HG03108 (cell line): ENCODE measurements at regions not wholly inside any gene's neighbourhood (a gene's known extent, or its start where the extent isn't known, plus 50 kb on each side); places are given as distances from the start of the nearest gene placed in this dataset.
"Not testable (repeated sequence)": the region's sequence is repeated elsewhere in the genome, so short reads cannot be mapped to it uniquely, and the experiment has no call there.

ENCODE experiments used
- ATAC-seq: cut with Tn5 transposase; IDR thresholded peaks from one replicate; pipeline ENCODE4 v1.9.1; 2021; ENCODE audit warnings: moderate library complexity; ENCODE audit not compliant: unreplicated experiment

DNA sequence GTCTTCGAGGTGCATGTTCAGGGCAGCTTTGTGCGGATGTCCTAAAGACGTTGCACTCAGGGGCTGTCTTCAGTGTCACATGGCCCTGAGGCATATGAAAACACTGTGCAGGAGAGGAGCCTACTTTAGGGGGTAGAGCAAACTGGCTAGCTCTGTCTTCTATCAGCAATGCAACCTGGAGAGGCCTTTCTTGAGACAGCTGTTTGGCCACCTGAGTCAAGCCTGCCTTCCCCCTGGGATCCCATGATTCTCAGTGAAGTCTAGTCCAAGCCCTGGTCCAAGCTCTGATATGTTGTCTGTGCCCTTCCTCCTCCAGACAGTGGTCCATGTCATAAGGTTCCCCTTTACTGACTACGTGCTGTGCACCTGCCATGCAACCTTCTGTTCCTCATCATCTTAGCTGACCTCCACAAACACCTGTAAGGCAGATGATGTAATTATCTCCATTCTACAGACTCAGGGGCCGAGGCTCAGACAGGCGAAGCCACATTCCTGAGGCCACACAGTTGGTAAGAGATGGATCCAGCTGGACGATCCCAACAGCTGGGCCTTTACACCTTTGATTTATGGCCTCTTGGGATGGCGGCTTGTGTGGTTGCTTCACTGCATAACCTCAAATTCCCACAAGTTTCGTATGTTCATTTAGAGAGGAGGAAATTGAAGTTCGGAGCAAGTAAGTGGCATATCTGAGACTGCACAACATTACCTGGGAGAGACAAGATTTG lies 109.9 kb downstream of the COPS8 start:
- ATAC-seq: no peak

DNA sequence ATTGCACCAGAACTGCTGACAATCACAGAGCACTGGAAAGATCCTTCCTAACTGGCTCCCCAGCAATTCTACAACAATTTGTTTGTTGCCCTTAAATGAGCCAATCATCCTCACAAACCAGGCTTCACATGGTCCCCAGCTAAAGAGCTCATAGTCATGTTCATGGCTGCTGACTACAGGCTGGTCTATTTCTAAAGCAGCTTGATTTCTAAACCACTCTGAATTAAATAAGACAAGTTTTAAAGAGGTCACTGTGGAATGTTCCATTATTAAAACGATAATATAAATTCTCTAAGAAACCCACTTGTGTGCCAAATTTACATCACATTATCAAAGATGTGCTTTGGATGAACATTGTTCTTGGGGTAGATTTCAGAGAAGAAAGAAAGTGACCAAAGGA lies 110.7 kb downstream of the COPS8 start:
- ATAC-seq: no peak

DNA sequence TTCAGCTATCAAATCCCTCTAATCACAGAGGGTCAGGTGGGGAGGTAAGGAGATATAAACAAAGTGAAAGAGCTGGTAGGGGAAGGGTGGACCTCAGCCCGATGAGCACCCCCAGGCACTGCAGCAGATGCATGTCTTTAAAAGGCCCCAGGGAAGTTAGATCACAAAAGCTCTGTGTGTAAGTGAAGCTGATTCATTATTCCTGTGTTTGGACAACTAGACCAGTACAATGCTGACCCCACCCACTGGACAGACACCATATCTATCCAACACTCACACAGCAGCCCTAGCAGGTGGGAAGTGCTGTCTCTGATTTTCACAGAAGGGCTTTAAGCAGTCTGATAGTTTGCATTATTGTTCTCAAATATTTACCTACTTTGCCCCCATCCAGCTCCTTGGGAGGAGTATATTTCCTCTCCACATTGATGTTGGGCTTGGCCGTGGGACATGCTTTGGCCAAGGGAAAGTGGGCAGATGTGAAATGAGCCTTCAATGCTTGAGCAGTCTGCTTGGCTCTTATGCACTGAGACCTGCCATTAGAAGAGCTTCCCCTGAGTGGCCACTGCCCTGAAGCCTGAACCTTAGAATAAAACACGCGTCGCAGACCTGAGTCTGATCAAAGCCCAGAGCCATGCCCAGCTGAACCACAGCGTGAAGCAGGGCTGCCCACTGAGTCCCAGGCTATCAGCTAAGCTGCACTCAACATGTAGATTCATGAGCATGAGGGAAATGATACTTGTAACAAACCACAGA lies 111.4 kb downstream of the COPS8 start:
- no peak for ATAC-seq

DNA sequence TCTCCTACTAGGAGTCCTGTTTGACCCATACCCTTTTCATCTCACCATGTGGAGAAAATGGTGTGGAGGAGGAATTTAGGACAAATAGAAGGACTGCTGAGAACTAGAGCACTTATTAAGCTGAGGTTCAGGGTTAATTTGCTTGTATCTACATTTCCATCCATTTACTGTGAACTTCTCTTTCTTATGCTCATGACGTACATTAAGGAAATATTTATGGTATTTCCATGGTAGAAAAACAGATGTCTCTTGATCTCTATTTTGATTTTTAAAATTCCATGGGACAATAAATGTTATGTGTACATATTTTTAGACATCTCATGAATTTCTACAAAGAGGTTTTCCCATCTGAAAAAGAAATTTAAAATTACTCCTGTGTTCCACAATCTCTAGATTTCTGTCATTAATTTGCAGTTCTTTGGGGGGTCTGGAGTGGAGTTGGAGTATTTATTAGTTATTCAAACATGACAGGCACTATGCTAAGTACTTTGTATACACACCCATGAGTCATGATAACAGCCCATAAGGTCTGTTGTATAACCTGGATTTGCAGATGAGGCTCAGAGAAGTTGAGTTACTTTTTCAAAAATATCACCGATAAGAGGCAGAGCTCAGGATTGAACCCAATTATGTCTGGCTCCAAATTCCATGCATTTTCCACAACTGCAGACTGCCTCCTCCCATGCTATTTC lies 112.6 kb downstream of the COPS8 start:
- no peak for ATAC-seq

DNA sequence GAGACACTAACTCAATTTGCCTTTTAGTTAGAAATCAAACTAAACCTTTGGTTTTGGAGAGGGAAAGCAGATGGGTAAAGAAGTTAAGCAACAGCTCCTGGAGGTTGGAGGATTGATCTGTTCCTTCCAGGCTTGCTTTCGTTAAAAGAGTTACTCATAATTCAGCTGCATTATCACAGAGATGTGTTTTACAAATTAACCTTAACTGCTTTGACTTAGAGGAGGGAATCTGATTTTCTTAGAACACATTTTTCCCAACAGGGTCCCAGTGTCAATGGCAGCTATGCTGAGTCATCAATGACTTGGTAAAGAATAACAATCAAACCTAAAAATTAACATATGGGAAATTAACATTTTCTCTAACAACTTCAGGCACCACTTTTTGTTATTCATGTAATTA lies 113.4 kb downstream of the COPS8 start:
- ATAC-seq: no peak

DNA sequence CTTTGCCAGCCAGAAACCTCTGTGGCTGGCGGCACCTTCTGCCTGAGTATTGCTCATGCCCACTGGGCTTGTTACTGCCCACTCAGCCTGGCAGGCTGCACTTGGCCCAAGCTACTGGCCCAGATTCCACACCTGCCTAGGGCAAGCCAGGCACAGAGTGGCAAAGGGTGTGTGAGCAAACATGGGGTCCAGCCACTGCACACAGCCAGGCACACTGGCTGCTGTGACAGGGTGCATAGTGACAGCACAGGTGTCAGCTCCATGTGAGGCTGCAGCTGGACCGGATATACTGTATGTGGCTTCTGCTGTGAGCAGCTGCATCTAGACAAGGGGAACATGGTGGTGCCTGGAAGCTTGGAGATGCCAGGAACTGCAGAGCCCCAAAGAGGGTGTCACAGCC lies 113.9 kb downstream of the COPS8 start:
- no peak for ATAC-seq

DNA sequence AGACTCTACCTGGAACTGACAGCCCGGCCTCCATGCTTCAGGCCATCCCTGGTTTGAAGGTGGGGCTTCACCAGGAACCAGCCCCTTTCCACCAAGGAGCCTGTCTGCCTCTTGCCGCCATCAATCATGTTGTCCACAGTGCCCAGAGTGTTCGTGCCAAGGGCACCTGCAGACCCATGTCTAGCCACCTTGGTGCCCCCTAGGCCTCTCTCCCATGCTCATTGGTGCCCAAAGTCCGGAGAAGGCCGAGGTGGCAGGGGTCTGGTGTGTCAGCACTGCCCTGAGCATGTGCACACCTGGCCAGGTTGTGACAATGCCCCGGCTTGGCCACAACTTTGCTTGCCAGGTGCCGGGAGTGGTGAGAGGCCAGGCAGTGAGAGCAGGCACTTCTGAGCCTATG lies 114.8 kb downstream of the COPS8 start:
- no peak for ATAC-seq

DNA sequence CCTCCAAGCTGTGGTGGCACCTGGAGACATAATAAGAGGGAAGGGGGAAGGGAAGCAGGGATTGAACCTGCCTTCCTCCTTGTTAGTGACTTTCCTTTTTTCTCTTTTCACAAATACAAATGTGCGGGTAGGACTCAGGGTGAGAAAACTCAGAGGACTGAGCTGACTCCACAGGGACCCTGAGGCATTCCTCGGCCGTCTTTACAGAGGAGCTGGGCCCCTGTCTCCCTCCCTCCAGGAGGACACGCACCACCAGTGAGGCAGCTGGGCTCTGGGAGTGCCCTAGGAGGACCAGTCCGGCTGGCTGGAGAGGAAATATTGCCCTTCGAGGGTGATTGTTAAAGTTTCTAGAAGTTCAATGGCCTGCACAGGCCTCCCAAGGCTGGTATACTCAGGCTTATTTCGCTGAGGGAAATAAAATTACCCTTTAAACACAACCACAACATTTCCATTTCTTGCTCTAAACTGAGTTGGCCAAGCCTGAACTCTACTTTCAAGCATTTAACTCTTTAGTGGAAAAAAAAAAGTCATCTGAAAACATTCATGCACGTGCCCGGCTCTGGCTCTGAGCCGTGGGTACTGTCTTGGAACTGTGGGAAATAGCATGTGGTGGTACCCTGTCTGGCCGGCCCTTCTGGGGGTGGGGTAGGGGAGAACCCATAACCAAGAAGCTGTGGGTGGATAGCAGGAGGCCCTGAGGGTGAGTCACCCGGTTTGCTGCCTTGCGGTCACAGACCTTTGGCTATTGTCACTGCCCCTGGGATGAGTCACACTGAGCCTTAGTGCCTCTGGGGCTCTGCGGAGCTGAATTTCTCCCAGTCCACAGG lies 116.0 kb downstream of the COPS8 start:
- ATAC-seq: peak; percentile 79

DNA sequence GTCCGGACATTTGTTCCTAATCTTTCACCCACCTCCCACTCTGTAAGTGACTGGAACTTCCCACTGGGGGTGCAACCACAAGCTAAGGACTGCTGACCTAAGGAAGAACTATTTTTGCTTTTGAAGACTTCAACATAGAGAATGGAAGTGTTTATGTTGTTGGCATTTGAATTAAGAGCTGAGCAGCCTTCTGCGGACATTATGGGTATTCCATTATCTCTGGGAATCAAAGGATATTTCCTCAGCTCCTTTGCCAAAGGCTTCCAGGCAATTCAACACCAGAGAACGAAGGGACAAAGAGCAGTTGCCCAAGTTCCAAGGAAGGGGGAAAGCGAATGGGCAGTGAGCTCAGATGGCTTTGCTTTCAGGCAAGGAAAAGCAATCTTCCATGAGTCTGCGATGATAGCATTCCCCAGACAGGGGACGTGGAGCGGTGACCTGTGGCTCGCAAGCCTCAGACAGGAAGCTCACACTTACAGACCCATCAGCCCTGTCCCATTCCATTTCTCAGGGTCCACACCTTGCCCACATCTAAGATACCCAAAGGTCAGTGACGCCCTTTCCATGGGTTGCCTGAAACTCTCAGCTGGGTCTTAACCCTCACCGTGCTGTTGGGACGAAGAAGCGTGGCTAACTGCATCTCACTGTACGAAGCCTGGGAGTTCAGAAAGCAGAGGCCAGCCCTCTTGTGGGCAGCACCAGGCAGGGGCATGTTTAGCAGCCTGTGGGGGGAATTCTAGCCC lies 116.8 kb downstream of the COPS8 start:
- no peak for ATAC-seq

DNA sequence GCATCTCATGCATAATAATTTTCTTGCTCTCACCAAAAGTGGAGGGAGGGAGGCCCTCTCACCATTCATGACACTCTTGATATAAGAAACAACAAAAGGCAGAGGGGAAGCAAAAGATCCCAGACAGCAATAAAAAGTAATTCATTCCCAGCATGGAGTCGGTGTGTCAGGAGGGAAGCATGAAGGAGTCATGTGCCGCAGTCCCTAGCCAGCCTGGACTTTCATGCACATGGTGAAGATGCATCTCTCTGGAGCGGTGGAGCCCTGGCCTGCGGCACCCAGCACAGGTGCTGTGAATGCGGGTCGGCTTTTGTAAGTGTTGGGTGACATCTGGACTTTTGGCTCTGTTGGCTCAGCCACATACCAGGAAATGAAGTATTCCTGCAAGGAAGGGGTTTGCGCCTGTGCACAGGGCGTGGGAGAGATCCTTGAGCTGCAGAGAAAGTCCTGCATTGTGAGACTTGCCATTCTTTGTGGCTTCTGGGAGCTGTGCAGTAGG lies 119.4 kb downstream of the COPS8 start:
- no peak for ATAC-seq

DNA sequence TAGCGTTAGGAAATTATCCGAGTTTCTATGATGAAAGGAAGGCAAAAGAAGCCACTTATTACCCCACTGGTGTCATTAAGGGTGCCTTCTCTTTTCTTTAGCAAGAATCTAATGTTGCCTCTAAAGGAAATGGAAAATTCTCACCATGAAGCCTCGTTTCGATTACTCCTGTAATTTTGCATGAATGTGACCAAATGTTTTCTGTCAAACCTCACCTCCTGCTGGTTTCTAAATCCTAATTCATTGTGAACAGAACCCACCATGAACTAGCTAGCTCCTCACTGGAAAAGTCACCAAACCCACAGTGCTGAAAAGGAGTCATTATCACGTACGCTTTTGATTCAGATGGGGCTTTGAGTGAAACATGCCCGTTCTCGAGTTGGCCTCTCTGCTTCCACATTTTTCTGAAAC lies 119.9 kb downstream of the COPS8 start:
- no peak for ATAC-seq

DNA sequence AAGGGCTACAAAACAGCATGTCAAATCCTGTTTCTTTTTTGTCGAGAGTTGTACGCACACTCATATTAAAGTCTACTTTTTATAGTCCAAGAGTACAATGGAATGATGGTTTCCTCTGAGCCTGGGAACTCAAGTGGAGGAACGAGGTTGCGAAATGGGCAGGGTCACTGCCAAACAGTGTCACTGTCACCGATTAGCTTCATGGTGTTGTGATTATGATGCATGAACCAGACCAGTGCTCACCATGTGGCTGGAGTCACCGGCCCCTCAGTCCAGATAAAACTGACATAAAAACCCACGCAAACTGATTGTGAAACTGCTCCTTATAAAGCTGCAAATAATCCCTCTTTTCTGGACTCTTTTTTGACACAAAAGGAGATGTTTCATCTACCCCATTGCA lies 122.0 kb downstream of the COPS8 start:
- no peak for ATAC-seq

DNA sequence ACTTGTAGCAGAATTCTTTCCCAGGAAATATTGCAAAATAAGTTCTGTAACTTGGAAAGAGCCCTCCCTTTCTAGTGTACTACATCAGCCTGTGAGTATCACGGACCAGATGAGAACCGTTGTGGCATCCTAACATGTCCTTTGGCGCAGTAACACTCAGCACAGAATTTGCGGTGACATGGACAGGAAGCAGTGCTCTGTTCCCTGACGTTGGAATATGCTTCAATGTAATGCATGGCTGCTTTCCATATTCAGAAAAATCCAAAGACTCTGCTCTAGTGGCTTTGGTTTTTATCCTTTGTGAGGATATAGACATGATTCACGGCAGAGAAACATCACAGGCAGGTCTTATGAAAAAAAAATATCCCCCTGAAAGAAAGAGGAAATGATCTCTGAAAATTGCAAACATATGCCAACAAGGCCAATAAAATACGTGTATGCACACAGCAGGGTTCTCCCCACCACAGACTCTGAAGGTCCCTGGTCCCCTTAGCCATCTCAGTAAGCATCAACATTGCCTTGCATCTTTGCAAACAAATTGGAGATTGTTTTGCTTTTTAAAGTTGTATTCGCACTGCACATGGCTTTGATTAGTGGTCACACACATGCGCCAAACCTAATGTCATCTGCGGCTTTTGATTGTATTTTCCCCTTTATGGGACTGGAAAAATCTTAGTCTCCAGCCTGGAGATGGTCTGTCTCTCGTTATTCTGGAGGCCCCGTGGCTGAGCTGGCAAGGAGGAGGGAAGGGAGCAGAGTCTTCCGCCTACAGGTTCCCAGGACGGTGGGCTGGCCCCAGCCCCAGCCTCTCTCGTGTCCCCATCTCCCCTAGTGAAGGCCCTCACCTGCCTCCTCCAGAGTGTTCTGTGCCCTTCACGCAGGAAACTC lies 122.9 kb downstream of the COPS8 start:
- ATAC-seq: no peak

DNA sequence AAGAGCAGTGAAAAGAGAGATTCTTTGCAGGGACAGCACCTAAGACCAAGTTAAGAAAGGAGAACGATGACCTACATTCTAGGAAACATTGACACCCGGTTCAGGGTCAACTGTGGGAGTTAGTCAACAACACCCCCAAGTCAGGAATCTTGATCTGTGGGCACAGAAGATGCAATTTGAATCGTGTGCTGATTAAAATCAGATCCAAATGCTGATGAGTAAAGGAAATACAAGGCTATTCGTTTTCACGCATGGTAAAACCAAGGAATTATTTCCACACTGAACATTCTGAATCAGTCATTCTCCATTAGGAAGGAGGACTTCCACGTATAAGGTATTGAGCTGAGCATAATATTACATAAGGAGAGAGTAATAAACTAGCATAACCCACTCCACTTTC lies 124.2 kb downstream of the COPS8 start:
- no peak for ATAC-seq

DNA sequence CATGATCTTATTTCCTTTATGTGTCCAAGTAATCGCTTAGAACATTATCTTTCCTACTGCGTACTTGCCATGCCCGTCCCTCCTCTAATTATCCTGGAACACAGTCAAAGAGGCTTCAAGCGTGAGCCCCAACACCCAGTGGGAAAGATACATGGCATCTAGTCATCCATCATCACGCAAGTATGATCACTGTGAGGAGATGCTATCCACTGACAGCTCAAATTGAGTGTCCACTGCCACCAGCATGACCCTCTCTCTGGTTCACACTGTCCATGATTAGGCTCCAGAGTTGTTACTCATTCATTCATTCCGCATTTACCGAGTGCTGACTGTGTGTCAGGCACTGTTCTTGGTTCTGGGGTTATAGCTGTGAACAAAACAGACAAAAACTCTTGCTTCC lies 124.6 kb downstream of the COPS8 start:
- no peak for ATAC-seq

DNA sequence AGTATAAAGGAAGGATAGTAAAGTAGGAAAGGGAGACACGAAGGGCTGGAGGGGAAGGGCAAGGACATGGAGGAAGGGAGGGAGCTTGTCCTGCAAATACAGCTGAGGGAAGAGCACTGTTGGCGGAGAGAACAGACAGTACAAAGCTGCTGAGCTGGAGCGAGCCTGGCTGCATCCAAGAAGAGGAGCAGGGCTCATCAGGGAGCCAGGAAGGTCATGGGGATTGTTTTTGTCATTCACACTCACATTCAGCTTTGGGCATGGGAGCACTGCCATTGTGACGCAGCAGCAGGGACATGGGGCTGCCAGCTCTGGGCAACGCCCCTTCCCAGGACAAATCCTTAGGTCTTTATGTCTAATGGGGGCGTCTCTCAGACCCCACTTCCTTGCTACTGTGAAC lies 125.1 kb downstream of the COPS8 start:
- no peak for ATAC-seq

DNA sequence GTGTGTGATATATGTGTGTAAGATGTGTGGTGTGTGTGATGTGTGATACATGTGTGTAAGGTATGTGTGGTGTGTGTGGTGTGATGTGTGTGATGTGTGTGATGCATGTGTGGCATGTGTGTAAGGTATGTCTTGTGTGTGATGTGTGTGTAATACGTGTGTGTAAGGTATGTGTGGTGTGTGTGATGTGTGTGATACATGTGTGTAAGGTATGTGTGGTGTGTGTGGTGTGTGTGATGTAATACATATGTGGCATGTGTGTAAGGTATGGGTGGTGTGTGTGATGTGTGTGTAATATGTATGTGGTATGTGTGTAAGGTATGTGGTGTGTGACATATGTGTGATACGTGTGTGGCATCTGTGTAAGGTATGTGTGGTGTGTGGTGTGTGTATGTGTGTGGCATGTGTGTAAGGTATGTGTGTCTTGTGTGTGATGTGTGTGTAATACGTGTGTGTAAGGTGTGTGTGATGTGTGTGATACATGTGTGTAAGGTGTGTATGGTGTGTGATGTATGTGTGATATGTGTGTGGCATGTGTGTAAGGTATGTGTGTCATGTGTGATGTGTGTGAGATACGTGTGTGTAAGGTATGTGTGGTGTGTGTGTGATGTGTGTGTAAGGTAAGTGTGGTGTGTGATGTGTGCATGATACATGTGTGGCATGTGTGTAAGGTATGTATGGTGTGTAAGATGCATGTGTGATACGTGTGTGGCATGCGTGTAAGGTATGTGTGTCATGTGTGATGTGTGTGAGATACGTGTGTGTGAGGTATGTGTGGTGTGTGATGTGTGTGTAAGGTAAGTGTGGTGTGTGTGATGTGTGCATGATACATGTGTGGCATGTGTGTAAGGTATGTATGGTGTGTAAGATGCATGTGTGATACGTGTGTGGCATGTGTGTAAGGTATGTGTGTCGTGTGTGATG lies 126.9 kb downstream of the COPS8 start:
- ATAC-seq: not testable (repeated sequence)

DNA sequence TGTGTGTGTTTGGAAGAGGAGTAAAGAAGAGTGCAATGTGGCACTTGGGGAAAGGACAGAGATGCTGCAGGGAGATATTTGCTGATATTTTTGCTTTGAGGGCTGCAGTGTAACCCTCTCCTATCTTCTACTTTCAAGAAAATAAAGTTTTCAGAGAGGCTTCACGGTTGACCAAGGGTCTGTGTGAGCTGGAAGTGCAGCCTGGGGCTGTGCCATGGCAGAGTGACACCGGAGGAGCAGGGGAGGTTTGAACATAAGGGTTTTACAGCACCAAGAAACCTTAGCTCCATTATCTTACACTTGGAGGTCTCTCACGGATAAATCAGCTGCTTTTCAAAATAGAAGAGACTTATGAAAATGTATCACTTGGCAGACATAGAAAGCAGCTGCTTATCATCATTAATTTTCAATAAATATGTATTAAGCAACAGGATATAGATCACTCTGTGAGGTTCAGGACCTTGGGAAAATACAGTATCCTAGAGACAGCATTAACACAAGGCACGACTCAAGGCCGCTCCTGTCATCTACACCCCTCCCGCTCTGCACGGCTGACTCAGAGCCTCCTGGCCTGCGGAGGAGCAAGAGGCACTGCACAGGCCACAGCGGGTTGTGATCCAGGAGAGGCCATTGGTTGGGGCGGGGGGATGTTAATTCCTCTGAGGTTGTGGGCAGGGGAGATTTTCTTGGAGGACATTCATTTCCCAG lies 127.8 kb downstream of the COPS8 start:
- no peak for ATAC-seq
